SU-DHL-6 (cell line): ENCODE measurements at regions not wholly inside any gene's neighbourhood (a gene's known extent, or its start where the extent isn't known, plus 50 kb on each side); places are given as distances from the start of the nearest gene placed in this dataset.

Experiments
- H2AFZ ChIP-seq: fragments of 200-600 bp; sonication (generic); 2 replicates; pipeline ENCODE4 v1.6.1; 2014; ENCODE audit warnings: low read depth, mild to moderate bottlenecking, moderate library complexity, mixed read lengths, antibody characterized with exemption, low read length; ENCODE audit not compliant: severe bottlenecking
- H3F3A ChIP-seq: fragments of 200-600 bp; shearing (Covaris generic); 2 replicates; pipeline ENCODE4 v1.6.0; 2016; ENCODE audit warnings: antibody characterized with exemption, mild to moderate bottlenecking; ENCODE audit not compliant: insufficient read depth
- H3K27ac ChIP-seq: fragments of 200-600 bp; sonication (generic); 2 replicates; pipeline ENCODE4 v1.5.1; 2016; ENCODE audit warnings: low read depth, mild to moderate bottlenecking, low read length, moderate library complexity, mixed read lengths
- H3K27me3 ChIP-seq: fragments of 200-600 bp; sonication (generic), shearing (Covaris generic); 2 replicates; pipeline ENCODE4 v1.6.0; 2014; ENCODE audit warnings: mild to moderate bottlenecking, low read length
- H3K36me3 ChIP-seq: fragments of 200-600 bp; sonication (generic); 2 replicates; pipeline ENCODE4 v1.6.1; 2014; ENCODE audit warnings: mild to moderate bottlenecking, low read length, mixed read lengths
- H3K4me2 ChIP-seq: fragments of 300-600, 200-600 bp; shearing (Covaris generic), sonication (generic); 2 replicates; pipeline ENCODE4 v1.6.0; 2014; ENCODE audit warnings: low read length, low read depth, mild to moderate bottlenecking; ENCODE audit not compliant: poor library complexity, severe bottlenecking
- H3K4me3 ChIP-seq: fragments of 200-600 bp; sonication (generic); 2 replicates; pipeline ENCODE4 v1.5.1; 2014; ENCODE audit warnings: antibody characterized with exemption, low read length, mild to moderate bottlenecking, mixed read lengths; ENCODE audit not compliant: insufficient read depth, poor library complexity, severe bottlenecking
- H3K79me2 ChIP-seq: fragments of 200-600 bp; sonication (generic); 2 replicates; pipeline ENCODE4 v1.6.1; 2014; ENCODE audit warnings: mild to moderate bottlenecking, low read length, moderate library complexity; ENCODE audit not compliant: insufficient read depth
- H3K9ac ChIP-seq: fragments of 200-600 bp; sonication (generic); 2 replicates; pipeline ENCODE4 v1.7.0; 2014; ENCODE audit warnings: mild to moderate bottlenecking, low read length
- H3K9me2 ChIP-seq: fragments of 200-600 bp; sonication (generic); replicated peaks from 2 replicates; pipeline ENCODE4 v1.6.1; 2014; ENCODE audit warnings: low read length; ENCODE audit not compliant: insufficient read depth
- H3K9me3 ChIP-seq: fragments of 200-600 bp; sonication (generic); 2 replicates; pipeline ENCODE4 v1.6.1; 2014; ENCODE audit warnings: low read length, mixed read lengths; ENCODE audit not compliant: insufficient read depth
- H4K20me1 ChIP-seq: fragments of 200-600 bp; sonication (generic); 2 replicates; pipeline ENCODE4 v1.6.1; 2014; ENCODE audit warnings: low read depth, mild to moderate bottlenecking, antibody characterized with exemption, low read length, moderate library complexity, mixed read lengths
- EZH2phosphoT487 ChIP-seq: fragments of 200-600 bp; sonication (generic), shearing (Covaris generic); conservative IDR thresholded peaks from 2 replicates; pipeline ENCODE4 v1.6.1; 2018; ENCODE audit warnings: mild to moderate bottlenecking, antibody characterized with exemption, low read length, moderate library complexity, mixed read lengths
- TF ChIP-seq, protein P1 (sequence below): fragments of 200-600 bp; sonication (generic); IDR thresholded peaks from one replicate; pipeline ENCODE4 v1.5.1; 2017; ENCODE audit warnings: antibody characterized with exemption, mild to moderate bottlenecking, low read length, moderate library complexity; ENCODE audit not compliant: insufficient read depth, poor library complexity, severe bottlenecking

DNA sequence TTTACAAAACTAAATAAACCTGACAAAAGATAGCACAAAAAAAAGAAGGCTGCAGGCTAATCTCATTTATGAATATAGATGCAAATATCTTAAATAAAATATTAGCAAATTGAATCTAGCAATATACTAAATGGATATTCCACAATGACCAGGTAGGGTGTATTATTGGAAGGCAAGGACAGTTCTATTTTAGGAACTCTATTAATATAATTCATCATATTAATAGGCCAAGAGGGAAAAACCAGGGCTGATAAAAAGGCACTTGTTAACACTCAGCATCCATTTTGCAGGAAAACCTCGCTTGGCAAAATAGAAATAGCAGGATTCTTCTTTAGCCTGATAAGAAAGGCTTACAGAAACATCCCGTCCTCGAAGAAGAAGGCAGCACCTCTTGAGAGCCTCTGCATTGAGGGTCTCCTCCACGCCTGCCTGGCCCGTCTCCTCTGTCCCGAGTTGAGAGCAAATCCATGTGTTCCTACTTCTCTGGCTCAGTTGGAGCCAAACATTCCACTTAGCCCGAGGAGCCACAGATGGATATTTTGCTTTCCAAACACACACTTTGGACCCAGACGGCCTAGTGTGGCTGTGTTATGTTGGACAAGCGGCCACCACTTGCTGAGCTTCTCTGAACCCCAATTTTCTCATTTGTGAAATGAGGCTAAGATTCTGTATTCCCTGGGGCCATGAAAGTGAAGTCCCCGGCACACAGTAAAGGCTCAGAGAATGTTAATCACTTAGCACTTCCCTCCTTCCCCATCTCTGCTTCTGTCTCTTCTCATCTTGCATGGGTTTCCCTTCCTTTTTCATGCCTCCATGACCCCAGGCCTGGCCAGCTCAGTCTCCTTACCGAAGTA lies 181.8 kb upstream of the MVB12B start:
- Histone ChIP-seq H3K27me3 (no peaks in the 10 kb centered on the region), H3K27ac (no peak overlapping the region), H3K36me3 (0 out of 2 replicates have a peak, but pooled peaks cover 2% of the 10 kb centered on the region)

DNA sequence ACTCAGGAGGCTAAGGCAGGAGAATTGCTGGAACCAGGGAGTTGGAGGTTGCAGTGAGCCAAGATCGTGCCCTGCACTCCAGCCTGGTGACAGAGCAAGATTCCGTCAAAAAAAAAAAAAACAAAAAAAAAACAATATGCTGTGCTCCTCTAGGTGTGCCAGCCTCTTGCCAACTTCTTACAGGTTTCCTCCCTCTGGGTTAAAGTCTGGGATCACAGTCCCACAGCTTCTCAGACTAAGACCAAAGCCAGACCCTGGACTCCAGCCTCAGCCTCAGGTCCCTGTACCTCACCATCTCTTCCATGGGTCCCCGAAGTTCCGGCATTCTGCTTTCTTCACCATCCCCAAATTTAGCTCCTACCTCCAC lies 180.8 kb upstream of the MVB12B start:
- Histone ChIP-seq H4K20me1 (no peaks in the 10 kb centered on the region), H3K4me3 (no peak overlapping the region), H2AFZ (no peak overlapping the region), H3K9me3 (no peaks in the 10 kb centered on the region), H3K9me2 (no peaks in the 10 kb centered on the region), H3K36me3 (no peaks in the 10 kb centered on the region), H3K27ac (no peak overlapping the region), H3K79me2 (no peaks in the 10 kb centered on the region), H3K4me2 (no peak overlapping the region), H3K27me3 (no peaks in the 10 kb centered on the region), H3F3A (no peaks in the 10 kb centered on the region), H3K9ac (no peak overlapping the region)
- TF ChIP-seq, protein P1, sequence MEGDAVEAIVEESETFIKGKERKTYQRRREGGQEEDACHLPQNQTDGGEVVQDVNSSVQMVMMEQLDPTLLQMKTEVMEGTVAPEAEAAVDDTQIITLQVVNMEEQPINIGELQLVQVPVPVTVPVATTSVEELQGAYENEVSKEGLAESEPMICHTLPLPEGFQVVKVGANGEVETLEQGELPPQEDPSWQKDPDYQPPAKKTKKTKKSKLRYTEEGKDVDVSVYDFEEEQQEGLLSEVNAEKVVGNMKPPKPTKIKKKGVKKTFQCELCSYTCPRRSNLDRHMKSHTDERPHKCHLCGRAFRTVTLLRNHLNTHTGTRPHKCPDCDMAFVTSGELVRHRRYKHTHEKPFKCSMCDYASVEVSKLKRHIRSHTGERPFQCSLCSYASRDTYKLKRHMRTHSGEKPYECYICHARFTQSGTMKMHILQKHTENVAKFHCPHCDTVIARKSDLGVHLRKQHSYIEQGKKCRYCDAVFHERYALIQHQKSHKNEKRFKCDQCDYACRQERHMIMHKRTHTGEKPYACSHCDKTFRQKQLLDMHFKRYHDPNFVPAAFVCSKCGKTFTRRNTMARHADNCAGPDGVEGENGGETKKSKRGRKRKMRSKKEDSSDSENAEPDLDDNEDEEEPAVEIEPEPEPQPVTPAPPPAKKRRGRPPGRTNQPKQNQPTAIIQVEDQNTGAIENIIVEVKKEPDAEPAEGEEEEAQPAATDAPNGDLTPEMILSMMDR, result no peak
- TF ChIP-seq EZH2phosphoT487, result no peak

More for the DNA sequence above, 181.8 kb upstream of the MVB12B start:
- Histone ChIP-seq H3K9me3 (no peaks in the 10 kb centered on the region), H4K20me1 (no peaks in the 10 kb centered on the region), H3K4me2 (no peak overlapping the region), H2AFZ (no peak overlapping the region), H3K9me2 (no peaks in the 10 kb centered on the region), H3K9ac (no peak overlapping the region), H3F3A (no peaks in the 10 kb centered on the region), H3K4me3 (no peak overlapping the region), H3K79me2 (no peaks in the 10 kb centered on the region)
- TF ChIP-seq, protein P1, result no peak
- no peak for TF ChIP-seq EZH2phosphoT487

DNA sequence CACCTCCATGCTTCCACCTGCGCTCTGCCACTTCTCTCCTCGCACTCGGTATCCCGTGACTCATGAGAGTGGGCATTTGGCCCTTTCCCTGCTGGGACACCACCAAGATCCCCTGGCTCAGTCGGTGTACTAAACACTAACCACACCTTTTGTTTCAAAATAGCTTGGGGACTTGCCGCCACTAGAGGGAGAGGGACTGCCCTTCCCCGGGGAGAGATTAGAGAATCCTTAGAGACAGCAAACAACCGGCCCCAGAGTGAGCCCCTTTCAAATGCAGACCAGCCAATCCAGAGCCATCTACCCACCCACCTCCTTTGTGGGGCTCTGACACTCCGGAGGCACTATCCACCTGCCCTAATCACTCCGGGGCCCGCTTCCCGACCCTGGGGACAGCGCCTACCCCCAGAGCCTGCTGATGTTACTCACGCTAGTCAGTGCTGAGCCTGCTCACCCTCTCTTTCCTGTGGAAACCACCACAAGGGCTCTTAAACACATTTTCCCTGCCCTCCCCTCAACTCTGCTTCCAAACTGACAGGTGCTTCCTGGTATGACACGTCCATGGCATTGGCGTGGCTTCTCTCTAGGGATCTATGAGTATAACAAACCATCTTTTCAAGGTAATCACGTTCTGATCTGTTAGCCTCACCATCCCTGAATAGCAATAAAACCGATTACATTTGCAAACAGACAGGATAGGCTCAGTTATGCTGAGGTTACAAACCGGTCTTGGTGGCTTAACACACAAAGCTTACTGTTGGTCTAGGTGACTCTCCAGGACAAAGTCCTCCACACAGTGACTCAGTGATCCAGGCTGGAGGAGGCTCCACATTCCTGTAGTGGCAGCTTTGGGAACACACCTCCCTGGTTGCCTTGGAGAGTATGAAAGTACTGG lies 180.1 kb upstream of the MVB12B start:
- no peaks in the 10 kb centered on the region for H3K79me2 ChIP-seq
- H4K20me1 ChIP-seq, result no peaks in the 10 kb centered on the region
- no peak overlapping the region for H3K4me3 ChIP-seq
- H3K27me3 ChIP-seq, result no peaks in the 10 kb centered on the region
- H3K27ac ChIP-seq, result no peak overlapping the region
- no peaks in the 10 kb centered on the region for H3K9me2 ChIP-seq
- no peak overlapping the region for H3K4me2 ChIP-seq
- no peaks in the 10 kb centered on the region for H3K9me3 ChIP-seq
- no peaks in the 10 kb centered on the region for H3K36me3 ChIP-seq
- H2AFZ ChIP-seq, result no peak overlapping the region
- H3K9ac ChIP-seq, result no peak overlapping the region
- TF ChIP-seq EZH2phosphoT487, result no peak
- TF ChIP-seq, protein P1, result peak; percentile 50
- H3F3A ChIP-seq, result no peaks in the 10 kb centered on the region
